ENCODE measurements at regions not wholly inside any gene's neighbourhood (a gene's known extent, or its start where the extent isn't known, plus 50 kb on each side); places are given as distances from the start of the nearest gene placed in this dataset.

- in situ Hi-C loops (cut with HindIII; ENCODE audit: low sequenced_read_pairs), result no loop called here
- no peak for TF ChIP-seq CTCF (IDR thresholded peaks at IDR 0.05; ENCODE audit: low read depth, low read length, missing control alignments)
- no peak overlapping the region for H3K4me3 ChIP-seq (ENCODE audit: low read depth, low read length)
- no peak for DNase-seq (ENCODE audit: low read depth)
Measured at GRCh38 chr18:54777118-54777791, 51.0 kb upstream of the RAB27B start.

GRCh38 chr18:54777989-54778388, 50.3 kb upstream of the RAB27B start:
- no peak for DNase-seq (ENCODE audit: low read depth)
- TF ChIP-seq CTCF (IDR thresholded peaks at IDR 0.05; ENCODE audit: low read depth, low read length, missing control alignments), result no peak
- H3K4me3 ChIP-seq (ENCODE audit: low read depth, low read length), result no peak overlapping the region
- in situ Hi-C loops (cut with HindIII; ENCODE audit: low sequenced_read_pairs), result no loop called here

All from astrocyte of the cerebellum (primary cell).